IPS-18a (cell line): ENCODE measurements at regions not wholly inside any gene's neighbourhood (a gene's known extent, or its start where the extent isn't known, plus 50 kb on each side); places are given as distances from the start of the nearest gene placed in this dataset.
"Not testable (repeated sequence)": the region's sequence is repeated elsewhere in the genome, so short reads cannot be mapped to it uniquely, and the experiment has no call there.

Experiments
- H3K27ac ChIP-seq: one replicate; pipeline ENCODE4 v1.5.1; 2013; ENCODE audit warnings: low read length
- H3K27me3 ChIP-seq: one replicate; pipeline ENCODE4 v1.6.1; 2013; ENCODE audit warnings: mild to moderate bottlenecking, low read length; ENCODE audit not compliant: control insufficient read depth, insufficient read depth
- H3K36me3 ChIP-seq: one replicate; pipeline ENCODE4 v1.6.1; 2013; ENCODE audit warnings: low read depth, low read length; ENCODE audit not compliant: control insufficient read depth
- H3K4me1 ChIP-seq: one replicate; pipeline ENCODE4 v1.6.1; 2013; ENCODE audit warnings: low read depth, low read length; ENCODE audit not compliant: control insufficient read depth
- H3K4me3 ChIP-seq: one replicate; pipeline ENCODE4 v1.5.1; 2013; ENCODE audit warnings: low read length
- H3K9ac ChIP-seq: one replicate; pipeline ENCODE4 v1.6.1; 2013; ENCODE audit warnings: mild to moderate bottlenecking, low read length, moderate library complexity
- H3K9me3 ChIP-seq: one replicate; pipeline ENCODE4 v1.6.1; 2013; ENCODE audit warnings: low read depth, low read length; ENCODE audit not compliant: control insufficient read depth

GRCh38 chr2:87604980-87605379, 142.9 kb upstream of the PLGLB2 start:
- not testable (repeated sequence) for H3K9ac ChIP-seq, H3K9me3 ChIP-seq, H3K27ac ChIP-seq, H3K4me1 ChIP-seq, H3K36me3 ChIP-seq, H3K27me3 ChIP-seq, H3K4me3 ChIP-seq

GRCh38 chr2:87608377-87609166, 139.3 kb upstream of the PLGLB2 start:
- H3K27ac ChIP-seq, H3K9ac ChIP-seq, H3K36me3 ChIP-seq, H3K27me3 ChIP-seq, H3K9me3 ChIP-seq, H3K4me3 ChIP-seq, H3K4me1 ChIP-seq: not testable (repeated sequence)

- not testable (repeated sequence) for H3K27me3 ChIP-seq
These were observed 136.9 kb upstream of the PLGLB2 start for GRCh38 chr2:87610974-87611373.

GRCh38 chr2:87611416-87611815, 136.5 kb upstream of the PLGLB2 start:
- H3K9ac ChIP-seq, H3K4me1 ChIP-seq, H3K9me3 ChIP-seq, H3K27ac ChIP-seq, H3K27me3 ChIP-seq, H3K36me3 ChIP-seq, H3K4me3 ChIP-seq: not testable (repeated sequence)

More at GRCh38 chr2:87610974-87611373, 136.9 kb upstream of the PLGLB2 start:
- not testable (repeated sequence) for H3K36me3 ChIP-seq, H3K9me3 ChIP-seq, H3K27ac ChIP-seq, H3K9ac ChIP-seq, H3K4me1 ChIP-seq, H3K4me3 ChIP-seq

- H3K27ac ChIP-seq, H3K4me1 ChIP-seq, H3K9me3 ChIP-seq, H3K36me3 ChIP-seq, H3K27me3 ChIP-seq, H3K9ac ChIP-seq, H3K4me3 ChIP-seq: not testable (repeated sequence)
These were observed 135.9 kb upstream of the PLGLB2 start for GRCh38 chr2:87611956-87612355.

GRCh38 chr2:87614829-87615434, 133.0 kb upstream of the PLGLB2 start:
- not testable (repeated sequence) for H3K36me3 ChIP-seq, H3K4me3 ChIP-seq, H3K4me1 ChIP-seq, H3K9ac ChIP-seq, H3K27me3 ChIP-seq, H3K27ac ChIP-seq, H3K9me3 ChIP-seq

- H3K4me3 ChIP-seq, H3K27me3 ChIP-seq, H3K36me3 ChIP-seq, H3K27ac ChIP-seq, H3K9ac ChIP-seq, H3K9me3 ChIP-seq, H3K4me1 ChIP-seq: not testable (repeated sequence)
These were observed 128.8 kb upstream of the PLGLB2 start for GRCh38 chr2:87619121-87619520.

GRCh38 chr2:87621139-87621538, 126.7 kb upstream of the PLGLB2 start:
- not testable (repeated sequence) for H3K9me3 ChIP-seq, H3K36me3 ChIP-seq, H3K27me3 ChIP-seq, H3K27ac ChIP-seq, H3K9ac ChIP-seq, H3K4me3 ChIP-seq, H3K4me1 ChIP-seq

GRCh38 chr2:87622720-87623119, 125.2 kb upstream of the PLGLB2 start:
- H3K27ac ChIP-seq, H3K27me3 ChIP-seq, H3K4me1 ChIP-seq, H3K9me3 ChIP-seq, H3K36me3 ChIP-seq, H3K4me3 ChIP-seq, H3K9ac ChIP-seq: not testable (repeated sequence)

GRCh38 chr2:87629491-87630458, 118.1 kb upstream of the PLGLB2 start:
- not testable (repeated sequence) for H3K9ac ChIP-seq, H3K9me3 ChIP-seq, H3K4me1 ChIP-seq, H3K27ac ChIP-seq, H3K4me3 ChIP-seq, H3K36me3 ChIP-seq, H3K27me3 ChIP-seq

- H3K4me3 ChIP-seq, H3K27ac ChIP-seq, H3K27me3 ChIP-seq, H3K4me1 ChIP-seq, H3K36me3 ChIP-seq, H3K9ac ChIP-seq, H3K9me3 ChIP-seq: not testable (repeated sequence)
These were observed 117.0 kb upstream of the PLGLB2 start for GRCh38 chr2:87630892-87631291.
